ENCODE measurements at regions not wholly inside any gene's neighbourhood (a gene's known extent, or its start where the extent isn't known, plus 50 kb on each side); places are given as distances from the start of the nearest gene placed in this dataset.

- TF ChIP-seq CTCF (IDR thresholded peaks at IDR 0.05; ENCODE audit: borderline replicate concordance, control extremely low read depth, extremely low read depth, insufficient read depth, missing control alignments), result no peak
- no peak for DNase-seq (ENCODE audit: low spot score)
- in situ Hi-C loops (cut with MboI; ENCODE audit: low sequenced_read_pairs, unreplicated experiment), result loop anchor here (25.0 kb wide), 1 partner anchor 401 kb away; no protein-coding TSS in a partner anchor
Observed at GRCh38 chr20:1761598-1761997, 104.0 kb upstream of the SIRPG start.

GRCh38 chr20:1761116-1761515, 103.5 kb upstream of the SIRPG start:
- in situ Hi-C loops (cut with MboI; ENCODE audit: low sequenced_read_pairs, unreplicated experiment), result loop anchor here (25.0 kb wide), 1 partner anchor 401 kb away; no protein-coding TSS in a partner anchor
- TF ChIP-seq CTCF (IDR thresholded peaks at IDR 0.05; ENCODE audit: borderline replicate concordance, control extremely low read depth, extremely low read depth, insufficient read depth, missing control alignments), result no peak

DNA sequence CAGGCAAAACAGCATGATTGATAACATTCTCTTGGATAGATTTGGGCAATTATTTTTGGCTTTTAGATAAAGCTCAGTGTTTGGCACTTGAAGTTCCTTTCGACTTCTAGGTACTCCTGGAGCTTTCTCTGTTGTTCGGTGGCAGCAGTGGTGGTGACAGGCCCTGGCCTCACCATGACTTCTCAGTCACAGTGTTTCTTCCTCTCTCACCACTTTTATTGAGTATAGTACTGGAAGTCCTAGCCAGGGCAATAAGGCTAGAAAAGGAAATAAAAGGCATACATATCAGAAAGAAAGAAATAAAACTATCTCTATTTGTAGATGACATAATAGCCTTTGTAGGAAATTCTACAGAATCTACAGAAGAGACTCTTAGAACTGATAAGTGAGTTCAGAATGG, 101.2 kb upstream of the SIRPG start:
- TF ChIP-seq CTCF (IDR thresholded peaks at IDR 0.05; ENCODE audit: borderline replicate concordance, control extremely low read depth, extremely low read depth, insufficient read depth, missing control alignments), result no peak
- in situ Hi-C loops (cut with MboI; ENCODE audit: low sequenced_read_pairs, unreplicated experiment), result loop anchor here (25.0 kb wide), 1 partner anchor 404 kb away; no protein-coding TSS in a partner anchor
- no peak for DNase-seq (ENCODE audit: low spot score)

More at GRCh38 chr20:1761116-1761515, 103.5 kb upstream of the SIRPG start:
- no peak for DNase-seq (ENCODE audit: low spot score)

- TF ChIP-seq CTCF (IDR thresholded peaks at IDR 0.05; ENCODE audit: borderline replicate concordance, control extremely low read depth, extremely low read depth, insufficient read depth, missing control alignments), result no peak
- in situ Hi-C loops (cut with MboI; ENCODE audit: low sequenced_read_pairs, unreplicated experiment), result loop anchor here (25.0 kb wide), 1 partner anchor 404 kb away; no protein-coding TSS in a partner anchor
- DNase-seq (ENCODE audit: low spot score), result no peak
Observed at GRCh38 chr20:1757606-1758512, 100.3 kb upstream of the SIRPG start.

GRCh38 chr20:1757072-1757471, 99.5 kb upstream of the SIRPG start:
- in situ Hi-C loops (cut with MboI; ENCODE audit: low sequenced_read_pairs, unreplicated experiment), result loop anchor here (25.0 kb wide), 1 partner anchor 405 kb away; no protein-coding TSS in a partner anchor
- no peak for TF ChIP-seq CTCF (IDR thresholded peaks at IDR 0.05; ENCODE audit: borderline replicate concordance, control extremely low read depth, extremely low read depth, insufficient read depth, missing control alignments)
- no peak for DNase-seq (ENCODE audit: low spot score)

DNA sequence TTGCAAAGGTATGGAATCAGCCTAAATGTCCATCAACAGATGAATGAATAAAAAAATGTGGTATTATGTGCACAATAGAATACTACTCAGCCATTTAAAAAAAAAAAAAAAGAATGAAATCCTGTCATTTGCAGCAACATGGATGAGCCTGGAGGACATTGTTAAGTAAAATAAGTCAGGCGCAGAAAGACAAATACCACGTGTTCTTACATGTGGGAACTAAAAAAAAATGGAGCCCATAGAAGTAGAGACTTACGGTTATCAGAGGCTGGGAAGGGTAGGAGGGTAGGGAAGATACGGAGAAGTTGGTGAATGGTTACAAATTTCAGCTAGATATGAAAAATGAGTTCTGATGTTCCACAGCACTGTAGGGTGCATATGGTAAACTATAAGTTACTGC, 97.2 kb upstream of the SIRPG start:
- DNase-seq (ENCODE audit: low spot score), result no peak
- in situ Hi-C loops (cut with MboI; ENCODE audit: low sequenced_read_pairs, unreplicated experiment), result loop anchor here (25.0 kb wide), 1 partner anchor 408 kb away; no protein-coding TSS in a partner anchor
- no peak for TF ChIP-seq CTCF (IDR thresholded peaks at IDR 0.05; ENCODE audit: borderline replicate concordance, control extremely low read depth, extremely low read depth, insufficient read depth, missing control alignments)

Data from GM13976 (cell line).